ENCODE measurements at regions not wholly inside any gene's neighbourhood (a gene's known extent, or its start where the extent isn't known, plus 50 kb on each side); places are given as distances from the start of the nearest gene placed in this dataset.

DNA sequence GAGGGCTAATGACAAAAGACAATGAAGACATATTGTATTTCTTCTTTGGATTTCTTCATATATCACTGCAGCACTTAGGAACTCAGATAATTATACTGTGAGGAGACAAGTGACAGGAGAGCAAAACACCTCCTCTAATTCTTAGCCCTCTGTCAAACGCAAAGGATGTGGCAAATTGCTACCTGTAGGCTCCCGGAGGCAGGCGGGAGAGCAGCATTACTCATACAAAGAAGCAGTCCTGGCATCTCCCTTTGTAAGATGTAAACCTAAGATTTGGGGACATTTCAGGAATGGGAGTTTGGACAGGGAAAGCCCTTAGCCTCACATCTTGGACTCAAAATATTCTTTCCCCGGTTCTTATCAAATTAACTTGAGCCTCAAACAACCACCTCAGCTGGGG lies 460.8 kb downstream of the SOX2 start:
- no peak for TF ChIP-seq RAD21 (IDR thresholded peaks at IDR 0.05; ENCODE audit: low read length)
- TF ChIP-seq, protein P1, sequence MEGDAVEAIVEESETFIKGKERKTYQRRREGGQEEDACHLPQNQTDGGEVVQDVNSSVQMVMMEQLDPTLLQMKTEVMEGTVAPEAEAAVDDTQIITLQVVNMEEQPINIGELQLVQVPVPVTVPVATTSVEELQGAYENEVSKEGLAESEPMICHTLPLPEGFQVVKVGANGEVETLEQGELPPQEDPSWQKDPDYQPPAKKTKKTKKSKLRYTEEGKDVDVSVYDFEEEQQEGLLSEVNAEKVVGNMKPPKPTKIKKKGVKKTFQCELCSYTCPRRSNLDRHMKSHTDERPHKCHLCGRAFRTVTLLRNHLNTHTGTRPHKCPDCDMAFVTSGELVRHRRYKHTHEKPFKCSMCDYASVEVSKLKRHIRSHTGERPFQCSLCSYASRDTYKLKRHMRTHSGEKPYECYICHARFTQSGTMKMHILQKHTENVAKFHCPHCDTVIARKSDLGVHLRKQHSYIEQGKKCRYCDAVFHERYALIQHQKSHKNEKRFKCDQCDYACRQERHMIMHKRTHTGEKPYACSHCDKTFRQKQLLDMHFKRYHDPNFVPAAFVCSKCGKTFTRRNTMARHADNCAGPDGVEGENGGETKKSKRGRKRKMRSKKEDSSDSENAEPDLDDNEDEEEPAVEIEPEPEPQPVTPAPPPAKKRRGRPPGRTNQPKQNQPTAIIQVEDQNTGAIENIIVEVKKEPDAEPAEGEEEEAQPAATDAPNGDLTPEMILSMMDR (conservative IDR thresholded peaks at IDR 0.05; ENCODE audit: low read depth, low read length), result no peak
